ENCODE measurements at regions not wholly inside any gene's neighbourhood (a gene's known extent, or its start where the extent isn't known, plus 50 kb on each side); places are given as distances from the start of the nearest gene placed in this dataset.
"Not testable (repeated sequence)": the region's sequence is repeated elsewhere in the genome, so short reads cannot be mapped to it uniquely, and the experiment has no call there.

- no peak for DNase-seq (ENCODE audit: low spot score)
These were observed 218.8 kb upstream of the TMEM229A start for GRCh38 chr7:124251636-124252035.

DNA sequence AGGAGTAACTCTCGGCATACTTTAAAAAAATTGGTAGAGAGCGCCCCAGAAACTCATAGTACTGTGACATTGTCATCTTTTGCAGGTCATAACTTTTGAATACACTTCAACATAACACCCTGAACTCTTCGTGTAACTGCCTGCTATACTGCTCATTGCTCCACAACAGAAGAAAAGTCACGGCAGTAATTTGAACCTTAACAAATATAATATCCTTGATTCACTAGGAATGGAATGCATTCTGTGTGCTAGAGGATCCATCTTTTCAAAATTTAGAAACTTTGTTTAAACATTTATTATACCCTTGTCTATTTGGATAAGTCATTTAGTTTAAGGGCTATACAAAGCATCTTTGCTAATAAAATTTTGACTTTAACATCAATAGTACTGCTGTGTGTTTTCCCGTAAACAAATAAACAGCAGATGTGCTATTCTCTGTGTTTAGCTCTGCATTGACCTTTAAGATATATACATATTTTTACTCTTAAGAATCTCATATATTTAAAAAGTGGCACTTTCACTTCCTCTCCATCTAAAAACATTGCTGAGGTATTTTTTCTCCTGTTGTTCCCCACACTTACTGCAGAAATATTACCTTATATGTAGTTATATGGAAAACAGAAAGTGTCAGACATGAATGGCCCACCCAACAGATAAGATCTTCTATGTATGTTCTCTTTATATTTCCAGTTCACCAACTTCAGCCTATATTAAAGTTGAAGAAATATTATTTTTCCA is 217.6 kb upstream of the TMEM229A start:
- DNase-seq (ENCODE audit: low spot score) = no peak

DNA sequence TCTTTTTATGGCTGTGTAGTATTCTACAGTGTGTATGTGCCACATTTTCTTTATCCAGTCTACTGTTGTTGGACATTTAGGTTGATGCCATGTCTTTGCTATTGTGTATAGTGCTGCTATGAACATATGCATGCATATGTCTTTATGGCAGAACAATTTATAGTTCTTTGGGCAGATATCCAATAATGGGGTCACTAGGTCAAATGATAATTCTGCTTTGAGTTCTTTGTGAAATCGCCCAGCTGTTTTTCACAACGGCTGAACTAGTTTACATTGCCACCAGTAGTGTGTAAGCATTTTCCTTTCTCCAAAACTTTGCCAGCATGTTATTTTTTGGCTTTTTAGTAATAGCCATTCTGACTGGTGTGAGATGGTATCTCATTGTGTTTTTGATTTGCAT is 214.8 kb upstream of the TMEM229A start:
- no peak for DNase-seq (ENCODE audit: low spot score)

GRCh38 chr7:124246262-124246863 is 213.5 kb upstream of the TMEM229A start:
- DNase-seq (ENCODE audit: low spot score) = no peak

DNA sequence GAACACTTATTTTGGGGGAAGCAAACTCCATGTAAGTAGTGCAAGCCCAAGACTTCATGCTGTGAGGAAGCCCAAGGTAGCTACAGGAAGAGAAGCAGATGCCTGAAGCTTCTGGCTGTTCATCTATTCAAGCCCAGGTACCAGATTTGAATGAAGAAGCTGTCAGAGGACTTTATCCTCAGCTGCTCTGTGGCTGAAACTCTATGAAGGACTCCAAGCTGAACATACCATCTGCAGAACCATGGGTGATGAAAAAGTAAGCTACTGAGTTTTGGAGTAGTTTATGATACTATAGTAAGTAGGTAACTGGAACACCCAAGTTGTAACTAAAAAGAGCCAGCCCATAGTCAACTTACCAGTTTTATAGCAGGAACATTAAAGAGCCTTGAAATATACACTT is 211.6 kb upstream of the TMEM229A start:
- not testable (repeated sequence) for DNase-seq (ENCODE audit: low spot score)

DNA sequence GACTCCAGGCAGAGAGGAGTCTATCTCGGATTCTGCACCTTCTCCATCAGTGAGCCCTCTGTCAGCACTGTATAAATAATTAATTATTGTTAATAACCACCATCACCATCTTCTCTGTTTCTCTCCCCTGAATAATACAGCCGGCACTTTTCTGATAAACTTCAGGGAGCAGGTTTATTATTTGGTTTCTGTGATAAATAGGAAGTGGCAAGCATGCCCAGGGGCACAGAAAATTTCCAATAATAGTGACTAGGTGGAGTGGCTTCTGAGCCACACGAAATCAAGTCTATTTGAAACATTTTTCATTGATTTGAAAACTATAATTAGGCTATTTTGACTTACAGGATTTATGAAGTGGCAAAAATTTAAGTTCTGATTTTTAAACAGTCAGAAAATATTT is 186.8 kb upstream of the TMEM229A start:
- DNase-seq (ENCODE audit: low spot score) = no peak

DNA sequence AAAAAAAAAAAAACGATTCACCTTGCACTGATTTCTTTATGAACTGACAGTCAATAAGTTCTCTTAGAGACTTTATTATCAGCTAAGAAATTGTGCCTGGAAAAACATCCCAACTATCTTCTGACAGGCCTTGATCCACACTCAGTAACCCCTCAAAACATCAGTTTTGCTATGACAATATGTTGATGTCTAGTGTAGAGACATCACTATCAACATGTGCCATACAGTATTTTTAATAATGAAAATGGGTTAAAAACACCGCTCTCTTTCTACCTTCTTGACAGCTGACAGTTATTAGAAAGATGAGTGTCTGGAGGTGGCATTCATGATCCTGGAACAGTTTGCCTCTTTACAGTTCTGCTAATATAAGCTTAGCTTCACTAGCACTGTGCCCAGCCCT is 175.8 kb upstream of the TMEM229A start:
- no peak for DNase-seq (ENCODE audit: low spot score)

- no peak for DNase-seq (ENCODE audit: low spot score)
These were observed 175.3 kb upstream of the TMEM229A start for GRCh38 chr7:124208173-124208572.

GRCh38 chr7:124205526-124205925 is 172.7 kb upstream of the TMEM229A start:
- DNase-seq (ENCODE audit: low spot score) = no peak

DNA sequence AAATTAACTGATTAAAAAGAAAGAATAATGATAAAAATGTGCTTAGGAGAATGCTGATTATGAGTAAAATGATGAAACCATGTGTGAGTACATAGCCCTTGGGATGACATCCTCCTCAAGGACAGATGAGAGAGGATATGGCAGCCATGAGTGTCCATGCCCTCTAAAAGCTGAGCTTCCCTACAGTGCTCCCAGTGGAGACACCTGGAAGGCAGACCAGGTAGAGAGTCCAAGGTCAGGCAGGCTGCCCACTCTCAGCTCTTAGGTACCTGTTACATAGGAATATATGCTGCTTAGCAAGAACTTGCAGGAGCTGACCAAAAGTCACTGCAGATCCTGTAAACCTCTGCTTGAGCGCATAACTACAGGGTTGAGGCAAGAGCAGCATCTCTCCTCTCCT is 169.7 kb upstream of the TMEM229A start:
- no peak for DNase-seq (ENCODE audit: low spot score)

- DNase-seq (ENCODE audit: low spot score) = no peak
These were observed 169.0 kb upstream of the TMEM229A start for GRCh38 chr7:124201768-124202349.

DNA sequence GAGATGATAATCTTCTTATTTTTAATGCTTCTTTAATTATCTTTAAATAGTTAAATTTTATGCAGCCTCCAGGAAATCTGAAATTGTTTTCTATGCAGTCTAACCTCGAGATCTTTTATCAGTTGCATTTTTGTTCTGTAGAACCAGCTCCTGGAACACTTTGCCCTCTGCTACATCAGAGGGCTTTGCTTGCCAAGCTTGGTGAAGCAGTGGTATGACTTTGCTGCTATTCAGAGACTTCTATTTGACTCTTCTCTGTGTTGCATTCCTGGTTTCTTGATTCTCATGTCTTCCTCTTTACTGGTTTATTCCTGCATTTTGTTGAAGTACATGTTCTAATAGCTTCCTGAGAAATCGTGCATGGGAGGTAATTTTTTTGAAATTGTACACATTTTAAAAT is 163.7 kb upstream of the TMEM229A start:
- no peak for DNase-seq (ENCODE audit: low spot score)

- DNase-seq (ENCODE audit: low spot score) = no peak
These were observed 160.0 kb upstream of the TMEM229A start for GRCh38 chr7:124192885-124193284.

- no peak for DNase-seq (ENCODE audit: low spot score)
These were observed 158.8 kb upstream of the TMEM229A start for GRCh38 chr7:124191713-124192112.

DNA sequence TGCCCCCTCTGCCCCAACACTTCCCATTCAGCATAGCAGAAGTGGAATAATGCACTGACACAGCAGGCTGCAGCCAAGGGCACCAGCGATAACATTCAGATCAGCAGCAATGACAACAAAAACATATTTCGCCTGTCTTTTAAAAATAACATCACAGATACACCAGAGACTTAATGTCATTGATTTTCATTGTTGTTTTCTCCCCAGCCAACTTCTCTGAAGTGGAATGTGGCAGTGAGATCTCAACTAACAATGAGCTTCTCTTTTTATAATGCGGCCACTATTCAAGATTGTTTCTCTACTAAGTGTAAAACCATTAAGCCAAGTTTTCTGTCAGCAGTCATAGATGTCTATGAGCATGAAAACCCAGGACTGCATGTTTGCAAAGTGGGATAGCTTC is 158.2 kb upstream of the TMEM229A start:
- no peak for DNase-seq (ENCODE audit: low spot score)

DNA sequence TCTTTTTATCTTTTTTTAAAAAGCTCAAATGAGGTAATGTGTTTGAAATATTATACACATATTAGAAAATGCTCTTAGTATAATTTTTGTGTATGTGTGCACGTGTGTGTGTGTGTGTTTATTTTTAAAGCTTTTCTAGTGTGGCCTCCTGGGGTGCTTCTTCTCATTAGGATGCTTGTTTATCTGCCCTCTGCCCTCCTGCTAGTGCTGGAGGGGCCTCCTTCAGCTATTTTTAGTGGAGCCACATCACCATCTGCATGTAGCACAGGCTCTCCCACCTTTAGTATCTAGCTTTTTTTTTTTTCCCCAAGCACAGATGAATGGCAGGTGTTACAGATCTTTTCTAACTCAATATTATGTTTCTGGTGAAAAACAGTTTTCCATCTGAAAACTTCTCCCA is 155.7 kb upstream of the TMEM229A start:
- no peak for DNase-seq (ENCODE audit: low spot score)

GRCh38 chr7:124187962-124188361 is 155.1 kb upstream of the TMEM229A start:
- DNase-seq (ENCODE audit: low spot score) = no peak

- DNase-seq (ENCODE audit: low spot score) = no peak
These were observed 150.8 kb upstream of the TMEM229A start for GRCh38 chr7:124183649-124184048.

DNA sequence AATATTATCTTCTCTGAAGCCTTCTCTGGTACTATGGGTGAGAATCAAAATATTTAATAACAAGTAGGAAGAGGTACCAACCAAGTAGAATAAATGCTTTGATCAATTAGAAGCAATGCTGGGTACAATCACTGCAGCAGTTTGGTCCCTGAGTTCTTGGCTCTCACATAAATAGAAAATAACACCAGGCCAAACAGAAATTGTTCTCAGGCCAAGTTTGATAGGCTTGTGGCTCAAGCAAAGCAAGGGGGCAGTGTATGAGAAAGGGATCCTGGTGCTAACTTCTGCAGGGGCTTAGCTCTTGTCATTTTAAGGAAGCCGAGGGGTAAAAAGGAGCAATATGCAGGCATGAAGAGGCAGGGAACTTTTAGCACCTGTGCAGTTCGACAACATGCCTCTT is 146.8 kb upstream of the TMEM229A start:
- DNase-seq (ENCODE audit: low spot score) = no peak

- no peak for DNase-seq (ENCODE audit: low spot score)
These were observed 145.0 kb upstream of the TMEM229A start for GRCh38 chr7:124177891-124178290.

GRCh38 chr7:124171812-124172211 is 138.9 kb upstream of the TMEM229A start:
- DNase-seq (ENCODE audit: low spot score) = not testable (repeated sequence)

GRCh38 chr7:124171068-124171467 is 138.2 kb upstream of the TMEM229A start:
- peak; percentile 31 for DNase-seq (ENCODE audit: low spot score)

- no peak for DNase-seq (ENCODE audit: low spot score)
These were observed 135.7 kb upstream of the TMEM229A start for GRCh38 chr7:124168616-124169015.

Measured in HT-29 (cell line).